Sigmoid colon (tissue), 4 donors: ENCODE measurements at regions not wholly inside any gene's neighbourhood (a gene's known extent, or its start where the extent isn't known, plus 50 kb on each side); places are given as distances from the start of the nearest gene placed in this dataset.

Experiments used
- EP300 ChIP-seq, 4 donors: sonication (generic); formaldehyde crosslinking; IDR thresholded peaks; one replicate each; pipeline ENCODE4 v1.6.1; 2017; ENCODE audit warnings: antibody characterized with exemption in 4 of 4
- POLR2A ChIP-seq, 2 donors: fragments of 450-650 bp; IDR thresholded peaks; one replicate each; pipeline ENCODE4 v1.6.1; 2016; ENCODE audit warnings: antibody characterized with exemption in 2 of 2, mild to moderate bottlenecking in 2 of 2, moderate library complexity in 2 of 2
- POLR2AphosphoS5 ChIP-seq, 4 donors: sonication (generic); formaldehyde crosslinking; IDR thresholded peaks; one replicate each; pipeline ENCODE4 v1.6.1; 2017; ENCODE audit warnings: antibody characterized with exemption in 4 of 4
- TF ChIP-seq, protein P1 (sequence below), 4 experiments: fragments of 450-650 bp in 3 of 4; fragments of 200-600 bp in 1 of 4; IDR thresholded peaks; one replicate each; pipeline ENCODE4 v1.5.1; 2016 to 2019; ENCODE audit warnings: antibody characterized with exemption in 4 of 4, mild to moderate bottlenecking in 3 of 4, moderate library complexity in 2 of 4

DNA sequence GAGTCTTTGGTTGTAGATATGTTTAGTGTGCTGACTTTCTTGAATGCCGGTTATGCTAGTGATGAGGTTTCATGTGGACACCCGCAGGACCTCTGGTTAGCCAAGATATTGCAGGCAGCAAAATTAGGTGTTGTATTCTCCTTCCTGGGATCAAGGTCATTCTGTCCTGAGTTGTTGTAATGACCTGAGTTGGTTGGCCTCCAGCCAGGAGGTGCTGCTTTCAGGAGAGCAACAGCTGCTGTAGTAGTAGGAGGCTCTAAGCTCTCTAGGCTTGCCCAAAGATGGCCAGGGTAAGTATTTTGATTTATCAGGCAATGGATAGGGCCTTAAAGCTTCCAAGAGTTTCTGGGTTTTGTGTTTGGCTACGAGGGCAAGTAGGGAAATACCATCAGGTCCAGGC is 56.0 kb upstream of the BDKRB2 start:
- TF ChIP-seq, protein P1, sequence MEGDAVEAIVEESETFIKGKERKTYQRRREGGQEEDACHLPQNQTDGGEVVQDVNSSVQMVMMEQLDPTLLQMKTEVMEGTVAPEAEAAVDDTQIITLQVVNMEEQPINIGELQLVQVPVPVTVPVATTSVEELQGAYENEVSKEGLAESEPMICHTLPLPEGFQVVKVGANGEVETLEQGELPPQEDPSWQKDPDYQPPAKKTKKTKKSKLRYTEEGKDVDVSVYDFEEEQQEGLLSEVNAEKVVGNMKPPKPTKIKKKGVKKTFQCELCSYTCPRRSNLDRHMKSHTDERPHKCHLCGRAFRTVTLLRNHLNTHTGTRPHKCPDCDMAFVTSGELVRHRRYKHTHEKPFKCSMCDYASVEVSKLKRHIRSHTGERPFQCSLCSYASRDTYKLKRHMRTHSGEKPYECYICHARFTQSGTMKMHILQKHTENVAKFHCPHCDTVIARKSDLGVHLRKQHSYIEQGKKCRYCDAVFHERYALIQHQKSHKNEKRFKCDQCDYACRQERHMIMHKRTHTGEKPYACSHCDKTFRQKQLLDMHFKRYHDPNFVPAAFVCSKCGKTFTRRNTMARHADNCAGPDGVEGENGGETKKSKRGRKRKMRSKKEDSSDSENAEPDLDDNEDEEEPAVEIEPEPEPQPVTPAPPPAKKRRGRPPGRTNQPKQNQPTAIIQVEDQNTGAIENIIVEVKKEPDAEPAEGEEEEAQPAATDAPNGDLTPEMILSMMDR (IDR thresholded peaks at IDR 0.05), result no peak
- TF ChIP-seq POLR2A (IDR thresholded peaks at IDR 0.05) (no peak), POLR2AphosphoS5 (IDR thresholded peaks at IDR 0.05) (no peak), EP300 (IDR thresholded peaks at IDR 0.05) (no peak)
